NT2/D1 (cell line): ENCODE measurements at regions not wholly inside any gene's neighbourhood (a gene's known extent, or its start where the extent isn't known, plus 50 kb on each side); places are given as distances from the start of the nearest gene placed in this dataset.
A peak's percentile ranks its signal among the peaks of the same experiment; 100 is the strongest.
"Not testable (repeated sequence)": the region's sequence is repeated elsewhere in the genome, so short reads cannot be mapped to it uniquely, and the experiment has no call there.

ENCODE experiments used
- DNase-seq: peaks from one replicate; pipeline ENCODE4 v3.0.0-alpha.2; 2011; ENCODE audit warnings: low read depth, low spot score
- H3K27me3 ChIP-seq: 2 replicates; pipeline ENCODE4 v1.6.0; 2011; ENCODE audit warnings: mild to moderate bottlenecking; ENCODE audit not compliant: insufficient read length, insufficient read depth
- H3K36me3 ChIP-seq: 2 replicates; pipeline ENCODE4 v1.6.1; 2011; ENCODE audit warnings: mild to moderate bottlenecking, low read length, mixed read lengths; ENCODE audit not compliant: insufficient read depth, insufficient read length
- H3K4me1 ChIP-seq: 2 replicates; pipeline ENCODE4 v1.5.1; 2011; ENCODE audit not compliant: insufficient read depth, insufficient read length
- H3K4me3 ChIP-seq: 2 replicates; pipeline ENCODE4 v1.5.1; 2011; ENCODE audit warnings: low read depth; ENCODE audit not compliant: insufficient read length
- H3K9ac ChIP-seq: 2 replicates; pipeline ENCODE4 v1.6.0; 2011; ENCODE audit warnings: low read depth; ENCODE audit not compliant: insufficient read length
- H3K9me3 ChIP-seq: 2 replicates; pipeline ENCODE4 v1.5.1; 2011; ENCODE audit warnings: mild to moderate bottlenecking, low read length; ENCODE audit not compliant: insufficient read depth
- SUZ12 ChIP-seq: IDR thresholded peaks from 2 replicates; pipeline ENCODE4 v1.6.1; 2011; ENCODE audit not compliant: insufficient read length, insufficient read depth; ENCODE audit errors: extremely low read depth
- YY1 ChIP-seq: IDR thresholded peaks from 2 replicates; pipeline ENCODE4 v1.6.1; 2011; ENCODE audit not compliant: insufficient read length, insufficient read depth
- ZNF274 ChIP-seq: IDR thresholded peaks from 2 replicates; pipeline ENCODE4 v1.6.1; 2011; ENCODE audit warnings: mild to moderate bottlenecking, low read depth, low read length

DNA sequence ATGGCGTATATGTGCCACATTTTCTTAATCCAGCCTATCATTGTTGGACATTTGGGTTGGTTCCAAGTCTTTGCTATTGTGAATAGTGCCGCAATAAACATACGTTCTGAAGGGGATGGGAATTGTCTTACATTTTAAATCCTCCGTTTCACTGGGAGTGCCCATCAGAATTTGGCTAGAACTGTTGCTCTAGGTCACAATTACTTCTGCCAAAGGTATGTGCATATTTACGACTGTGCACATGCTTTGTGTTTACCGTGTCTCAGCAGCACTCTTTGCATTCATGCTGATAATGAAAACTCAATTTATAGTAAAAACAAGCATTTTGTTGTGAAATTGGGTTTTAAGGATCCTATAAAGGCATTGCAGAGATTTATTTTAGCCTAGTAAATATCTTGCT is 151.9 kb upstream of the ZNF618 start:
- Histone ChIP-seq H3K9me3 (0 out of 2 replicates have a peak, but pooled peaks cover 3% of the 10 kb centered on the region), H3K27me3 (no peaks in the 10 kb centered on the region), H3K9ac (no peak overlapping the region), H3K4me1 (no peaks in the 10 kb centered on the region), H3K36me3 (no peaks in the 10 kb centered on the region), H3K4me3 (no peak overlapping the region)
- no peak for DNase-seq
- no peak for TF ChIP-seq SUZ12
- no peak for TF ChIP-seq YY1
- no peak for TF ChIP-seq ZNF274

DNA sequence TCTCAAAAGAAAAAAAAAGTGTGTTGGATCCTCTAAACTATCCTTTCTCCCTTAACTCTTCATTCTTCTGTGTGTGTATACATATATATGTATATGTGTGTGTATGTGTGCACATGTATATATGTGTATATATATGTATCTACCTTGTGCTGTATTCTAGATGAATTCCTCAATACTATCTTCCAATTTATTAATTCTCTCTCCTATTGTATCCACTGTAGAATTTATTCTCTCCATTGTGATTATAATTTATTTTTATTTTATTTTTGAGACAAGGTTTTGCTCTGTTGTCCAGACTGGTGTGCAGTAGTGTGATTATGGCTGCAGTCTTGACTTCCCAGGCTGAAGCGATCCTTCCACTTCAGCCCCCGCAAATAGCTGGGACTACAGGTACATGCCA is 147.1 kb upstream of the ZNF618 start:
- H3K9ac ChIP-seq = no peak overlapping the region
- no peaks in the 10 kb centered on the region for H3K36me3 ChIP-seq
- peaks cover 23% of the 10 kb centered on the region for H3K9me3 ChIP-seq
- no peaks in the 10 kb centered on the region for H3K4me1 ChIP-seq
- DNase-seq = no peak
- TF ChIP-seq ZNF274 = no peak
- TF ChIP-seq YY1 = no peak
- no peak for TF ChIP-seq SUZ12
- no peaks in the 10 kb centered on the region for H3K27me3 ChIP-seq
- no peak overlapping the region for H3K4me3 ChIP-seq

DNA sequence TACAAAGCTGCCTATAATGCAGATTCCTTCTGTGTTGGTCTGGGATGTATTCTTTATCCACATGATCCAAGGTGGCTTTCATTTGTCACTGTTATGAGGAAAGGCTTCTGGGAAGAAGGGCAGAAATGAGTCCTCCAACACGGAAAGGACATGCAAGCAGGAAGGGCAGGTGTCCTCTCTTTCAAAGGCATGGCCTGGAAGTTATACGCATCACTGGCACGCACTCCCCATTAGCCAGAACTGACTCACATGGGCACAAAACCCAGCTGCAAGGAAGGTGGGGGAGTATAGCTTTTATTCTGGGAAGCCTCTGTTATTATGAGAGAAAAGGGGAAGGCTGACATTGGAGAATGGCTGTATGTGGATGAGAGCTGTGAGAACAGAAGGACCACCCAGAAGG is 141.3 kb upstream of the ZNF618 start:
- H3K9ac ChIP-seq = no peak overlapping the region
- no peaks in the 10 kb centered on the region for H3K27me3 ChIP-seq

DNA sequence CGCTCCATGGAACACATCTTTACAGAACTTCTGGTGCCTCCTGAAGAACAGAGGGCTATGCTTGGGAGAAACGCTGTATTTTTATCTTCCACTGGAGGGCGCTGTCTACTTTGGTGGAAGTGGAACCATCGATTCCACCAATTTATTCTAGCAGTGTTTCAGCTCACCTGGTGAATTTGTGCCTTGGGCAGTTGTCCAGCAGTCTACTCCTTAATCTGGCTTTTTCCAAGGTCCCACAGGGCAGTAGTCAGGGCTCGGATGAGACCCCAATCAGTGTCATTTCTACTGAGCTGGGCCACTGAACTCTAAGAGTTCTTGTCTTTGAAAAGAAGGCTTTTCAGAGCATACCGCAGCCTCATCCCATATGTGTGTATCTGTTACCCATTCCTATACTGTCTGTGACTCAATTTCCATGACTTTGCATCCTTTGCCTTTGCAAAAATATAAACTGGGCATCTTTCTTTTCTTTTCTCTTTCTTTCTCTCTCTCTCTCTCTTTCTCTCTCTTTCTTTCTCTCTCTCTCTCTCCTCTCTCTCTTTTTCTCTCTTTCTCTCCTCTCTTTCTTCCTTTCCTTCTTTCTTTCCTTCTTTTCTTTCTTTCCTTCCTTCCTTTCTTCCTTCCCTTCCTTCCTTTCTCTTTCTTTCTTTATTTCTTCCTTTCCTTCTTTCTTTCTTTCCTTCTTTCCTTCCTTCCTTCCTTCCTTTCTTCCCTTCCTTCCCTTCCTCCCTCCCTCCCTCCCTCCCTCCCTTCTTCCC is 138.4 kb upstream of the ZNF618 start:
- TF ChIP-seq ZNF274 (no peak), SUZ12 (no peak), YY1 (no peak)
- no peaks in the 10 kb centered on the region for H3K27me3 ChIP-seq
- no peaks in the 10 kb centered on the region for H3K36me3 ChIP-seq
- peak; percentile 73 for DNase-seq
- H3K9ac ChIP-seq = no peak overlapping the region
- no peak overlapping the region for H3K4me3 ChIP-seq
- H3K9me3 ChIP-seq = peaks cover 10% of the 10 kb centered on the region; the same call in 1 of the 2 replicates
- H3K4me1 ChIP-seq = peaks cover 13% of the 10 kb centered on the region

More for the DNA sequence above, 141.3 kb upstream of the ZNF618 start:
- TF ChIP-seq YY1 = no peak
- no peak for TF ChIP-seq ZNF274
- no peak for TF ChIP-seq SUZ12
- no peaks in the 10 kb centered on the region for H3K36me3 ChIP-seq
- no peak overlapping the region for H3K4me3 ChIP-seq
- no peak for DNase-seq
- H3K4me1 ChIP-seq = peaks cover 9% of the 10 kb centered on the region
- peaks cover 24% of the 10 kb centered on the region for H3K9me3 ChIP-seq

DNA sequence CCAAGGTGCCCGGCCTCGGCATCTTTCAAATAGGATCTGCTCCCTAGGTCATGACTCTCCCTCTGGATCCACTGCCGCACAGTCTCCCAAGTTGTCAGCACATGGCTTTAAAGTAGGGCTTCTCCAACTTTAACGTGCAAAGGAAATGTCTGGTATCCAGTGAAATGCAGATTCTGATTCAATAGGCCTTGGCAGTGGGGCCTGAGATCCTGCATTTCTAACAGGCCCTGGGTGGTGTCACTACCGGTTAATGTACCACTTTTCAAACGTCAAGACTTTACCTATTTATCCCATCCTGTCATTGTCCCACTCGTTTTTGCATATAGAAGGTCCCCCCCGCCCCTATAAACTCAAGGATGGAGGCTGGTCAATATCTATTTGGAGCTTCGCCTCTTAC is 137.6 kb upstream of the ZNF618 start:
- Histone ChIP-seq H3K4me1 (peaks cover 13% of the 10 kb centered on the region), H3K27me3 (no peaks in the 10 kb centered on the region), H3K9ac (peak overlapping the region; percentile 24), H3K36me3 (no peaks in the 10 kb centered on the region), H3K4me3 (no peak overlapping the region), H3K9me3 (peaks cover 6% of the 10 kb centered on the region; the same call in 1 of the 2 replicates)
- no peak for TF ChIP-seq SUZ12
- no peak for DNase-seq

DNA sequence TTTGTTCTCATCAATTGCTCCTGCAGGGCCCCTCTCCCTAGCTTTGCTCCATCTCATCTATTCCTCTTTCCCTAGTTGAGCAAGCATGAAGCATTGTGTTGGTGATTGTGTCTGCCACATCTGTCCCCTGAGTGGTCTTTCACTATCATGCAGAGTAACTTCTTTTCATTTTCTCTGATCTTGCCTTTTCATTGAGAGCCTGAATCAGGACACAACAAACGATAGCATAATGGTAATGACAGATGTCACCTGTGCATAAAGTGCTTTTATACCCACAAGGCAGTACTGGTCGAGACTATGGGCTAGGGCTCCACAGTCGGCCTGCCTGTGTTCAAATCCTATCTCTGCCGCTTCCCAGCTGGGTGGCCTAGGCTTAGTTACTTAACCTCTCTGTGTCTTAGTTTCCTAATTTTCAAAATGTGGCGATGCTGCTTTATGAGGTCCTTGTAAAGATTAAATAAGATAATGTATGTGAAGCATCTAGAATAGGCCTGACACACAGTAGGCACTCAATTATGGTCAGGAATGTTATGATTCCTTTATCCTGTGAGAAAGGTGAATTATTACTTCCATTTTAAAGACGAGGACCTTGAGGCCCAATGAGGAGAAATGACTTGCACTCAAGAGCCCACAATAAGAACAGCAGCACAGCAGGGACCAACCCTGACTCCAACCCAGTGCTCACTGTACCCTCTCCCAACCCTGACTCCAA is 137.1 kb upstream of the ZNF618 start:
- DNase-seq = peak; percentile 27
- Histone ChIP-seq H3K9ac (peak overlapping the region; percentile 23), H3K4me1 (peaks cover 13% of the 10 kb centered on the region), H3K4me3 (no peak overlapping the region), H3K9me3 (0 out of 2 replicates have a peak, but pooled peaks cover under 1% of the 10 kb centered on the region), H3K36me3 (no peaks in the 10 kb centered on the region), H3K27me3 (no peaks in the 10 kb centered on the region)
- no peak for TF ChIP-seq SUZ12
- TF ChIP-seq YY1 = no peak
- no peak for TF ChIP-seq ZNF274

DNA sequence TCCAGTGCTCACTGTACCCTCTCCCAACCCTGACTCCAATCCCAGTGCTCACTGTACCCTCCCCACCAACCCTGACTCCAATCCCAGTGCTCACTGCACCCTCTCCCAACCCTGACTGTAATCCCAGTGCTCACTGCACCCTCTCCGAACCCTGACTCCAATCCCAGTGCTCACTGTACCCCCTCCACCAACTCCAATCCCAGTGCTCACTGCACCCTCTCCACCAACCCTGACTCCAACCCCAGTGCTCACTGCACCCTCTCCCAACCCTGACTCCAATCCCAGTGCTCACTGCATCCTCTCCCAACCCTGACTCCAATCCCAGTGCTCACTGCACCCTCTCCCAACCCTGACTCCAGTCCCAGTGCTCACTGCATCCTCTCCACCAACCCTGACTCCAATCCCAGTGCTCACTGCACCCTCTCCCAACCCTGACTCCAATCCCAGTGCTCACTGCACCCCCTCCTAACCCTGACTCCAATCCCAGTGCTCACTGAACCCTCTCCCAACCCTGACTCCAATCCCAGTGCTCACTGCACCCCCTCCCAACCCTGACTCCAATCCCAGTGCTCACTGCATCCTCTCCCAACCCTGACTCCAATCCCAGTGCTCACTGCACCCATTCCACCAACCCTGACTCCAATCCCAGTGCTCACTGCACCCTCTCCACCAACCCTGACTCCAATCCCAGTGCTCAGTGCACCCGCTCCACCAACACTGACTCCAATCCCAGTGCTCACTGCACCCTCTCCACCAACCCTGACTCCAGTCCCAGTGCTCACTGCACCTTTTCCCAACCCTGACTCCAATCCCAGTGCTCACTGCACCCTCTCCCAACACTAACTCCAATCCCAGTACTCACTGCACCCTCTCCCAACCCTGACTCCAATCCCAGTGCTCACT is 136.3 kb upstream of the ZNF618 start:
- DNase-seq, H3K9me3 ChIP-seq, H3K9ac ChIP-seq, H3K27me3 ChIP-seq, H3K4me3 ChIP-seq, H3K36me3 ChIP-seq: not testable (repeated sequence)
- peaks cover 13% of the 10 kb centered on the region for H3K4me1 ChIP-seq

DNA sequence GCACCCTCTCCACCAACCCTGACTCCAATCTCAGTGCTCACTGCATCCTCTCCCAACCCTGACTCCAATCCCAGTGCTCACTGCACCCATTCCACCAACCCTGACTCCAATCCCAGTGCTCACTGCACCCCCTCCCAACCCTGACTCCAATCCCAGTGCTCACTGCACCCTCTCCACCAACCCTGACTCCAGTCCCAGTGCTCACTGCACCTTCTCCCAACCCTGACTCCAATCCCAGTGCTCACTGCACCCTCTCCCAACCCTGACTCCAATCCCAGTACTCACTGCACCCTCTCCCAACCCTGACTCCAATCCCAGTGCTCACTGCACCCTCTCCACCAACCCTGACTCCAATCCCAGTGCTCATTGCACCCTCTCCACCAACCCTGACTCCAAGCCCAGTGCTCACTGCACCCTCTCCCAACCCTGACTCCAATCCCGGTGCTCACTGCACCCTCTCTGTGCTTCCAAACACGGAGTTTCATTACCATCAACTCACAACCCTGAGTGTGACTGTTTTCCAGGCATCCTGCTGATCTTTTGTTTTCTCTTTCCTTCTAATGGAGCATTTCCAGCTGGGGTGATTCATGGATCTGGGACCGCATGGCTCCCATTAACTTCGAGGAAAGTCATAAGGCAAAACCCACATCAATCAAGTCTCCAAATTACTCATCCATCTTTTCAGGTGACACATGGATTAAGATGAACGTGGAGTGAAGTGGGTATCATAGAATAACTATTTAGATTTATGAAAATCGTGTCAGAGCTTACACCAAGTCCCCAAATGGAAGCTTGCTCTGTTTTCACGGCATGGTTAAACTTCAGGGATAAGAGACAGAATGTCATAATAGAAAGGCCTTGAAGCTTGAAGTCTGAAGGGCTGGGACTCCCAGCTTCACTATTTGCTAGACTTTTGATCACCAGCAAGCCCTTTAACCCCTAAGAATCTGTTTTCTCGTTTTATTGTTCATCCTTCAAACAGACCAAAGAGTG is 135.3 kb upstream of the ZNF618 start:
- H3K4me3 ChIP-seq, H3K9ac ChIP-seq, DNase-seq, H3K36me3 ChIP-seq, H3K27me3 ChIP-seq, H3K9me3 ChIP-seq: not testable (repeated sequence)
- peaks cover 13% of the 10 kb centered on the region for H3K4me1 ChIP-seq
